ENCODE measurements at regions not wholly inside any gene's neighbourhood (a gene's known extent, or its start where the extent isn't known, plus 50 kb on each side); places are given as distances from the start of the nearest gene placed in this dataset.

DNA sequence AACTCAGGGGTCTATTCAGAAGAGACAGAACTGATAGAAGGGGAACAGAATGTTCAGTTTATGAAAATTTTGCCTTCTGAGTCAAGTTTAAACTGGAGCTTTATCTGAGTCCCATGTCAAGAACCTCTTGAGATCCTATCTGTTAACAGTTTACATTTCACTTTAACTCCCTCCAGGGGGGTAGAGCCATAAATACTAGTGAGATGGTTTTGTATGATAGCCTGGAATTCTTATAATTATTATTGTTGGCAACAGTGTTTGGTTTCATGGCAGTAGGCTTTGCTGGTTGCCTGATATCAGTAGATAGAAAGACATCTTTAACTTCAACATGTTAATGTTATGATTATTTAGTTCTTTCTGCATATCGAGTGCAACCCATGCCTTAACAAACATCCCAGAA is 498.5 kb downstream of the INSC start:
- TF ChIP-seq POU2F2 (IDR thresholded peaks at IDR 0.05; ENCODE audit: low read depth, low read length) (no peak), TAF1 (IDR thresholded peaks at IDR 0.05; ENCODE audit: low read depth, low read length) (no peak), PAX5 (IDR thresholded peaks at IDR 0.05; ENCODE audit: insufficient read depth, low read length, severe bottlenecking) (no peak), POLR2AphosphoS5 (IDR thresholded peaks at IDR 0.05; ENCODE audit: low read depth, low read length) (no peak), SPI1 (IDR thresholded peaks at IDR 0.05; ENCODE audit: low read depth, low read length) (no peak), POLR2A (IDR thresholded peaks at IDR 0.05; ENCODE audit: low read depth, low read length) (no peak)
- FAIRE-seq (no peak), DNase-seq (ENCODE audit: insufficient read length, low spot score) (no peak)

DNA sequence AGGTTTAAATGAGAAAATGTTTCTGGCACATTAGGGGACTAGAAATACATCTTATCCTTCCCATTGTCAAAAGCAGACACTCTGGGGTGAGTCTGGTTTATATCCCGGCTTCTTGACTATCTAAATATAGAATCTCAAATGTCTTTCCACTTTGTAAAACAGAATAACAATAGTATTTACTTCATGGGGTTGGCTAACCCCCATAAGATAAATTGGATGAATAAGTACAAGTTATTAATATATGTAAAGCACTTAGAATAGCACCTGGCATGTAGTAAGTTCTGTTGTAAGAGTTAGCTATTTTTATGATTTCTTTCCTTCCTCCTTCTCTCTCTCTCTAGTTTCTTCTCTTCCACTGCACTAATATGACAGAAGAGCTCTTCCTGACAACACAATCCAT is 499.1 kb downstream of the INSC start:
- DNase-seq (ENCODE audit: insufficient read length, low spot score) (no peak), FAIRE-seq (no peak)
- TF ChIP-seq POLR2A (IDR thresholded peaks at IDR 0.05; ENCODE audit: low read depth, low read length) (no peak), POLR2AphosphoS5 (IDR thresholded peaks at IDR 0.05; ENCODE audit: low read depth, low read length) (no peak), TAF1 (IDR thresholded peaks at IDR 0.05; ENCODE audit: low read depth, low read length) (no peak), POU2F2 (IDR thresholded peaks at IDR 0.05; ENCODE audit: low read depth, low read length) (no peak), PAX5 (IDR thresholded peaks at IDR 0.05; ENCODE audit: insufficient read depth, low read length, severe bottlenecking) (no peak), SPI1 (IDR thresholded peaks at IDR 0.05; ENCODE audit: low read depth, low read length) (no peak)

DNA sequence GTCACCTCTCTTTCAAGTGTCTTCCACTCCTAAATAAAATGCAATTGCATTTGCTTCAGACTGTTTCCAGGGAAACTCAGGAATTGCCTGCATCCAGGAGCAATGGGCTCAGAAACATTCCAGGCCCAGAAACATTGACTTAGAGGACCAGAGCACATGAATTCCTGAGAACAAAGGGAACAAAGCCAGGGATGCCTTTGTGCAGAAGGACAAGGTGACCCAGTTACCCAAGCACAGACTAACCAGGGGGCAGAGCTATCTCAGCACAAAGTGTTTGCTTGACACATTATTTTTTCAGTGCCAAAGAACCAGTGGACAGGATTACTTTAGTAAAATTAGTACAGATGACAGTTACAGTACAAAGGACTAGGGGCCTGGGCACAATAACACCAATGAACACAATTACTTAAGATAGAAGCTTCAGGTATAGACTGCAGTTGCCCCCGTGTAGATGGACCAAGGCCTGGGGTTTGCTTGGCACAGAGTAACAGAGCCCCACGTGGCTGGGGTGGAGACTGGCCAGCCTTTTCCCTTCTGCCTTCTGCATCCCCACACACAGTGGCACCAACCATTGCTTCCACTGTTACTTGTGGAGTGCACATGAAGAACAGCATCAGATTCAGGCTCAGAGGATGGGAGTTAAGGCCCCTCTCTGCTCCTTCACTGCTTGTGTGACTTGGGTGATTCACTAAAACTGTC is 500.8 kb downstream of the INSC start:
- DNase-seq (ENCODE audit: insufficient read length, low spot score) (no peak), FAIRE-seq (no peak)
- TF ChIP-seq PAX5 (IDR thresholded peaks at IDR 0.05; ENCODE audit: insufficient read depth, low read length, severe bottlenecking) = no peak
- no peak for TF ChIP-seq TAF1 (IDR thresholded peaks at IDR 0.05; ENCODE audit: low read depth, low read length)
- no peak for TF ChIP-seq POLR2AphosphoS5 (IDR thresholded peaks at IDR 0.05; ENCODE audit: low read depth, low read length)
- no peak for TF ChIP-seq SPI1 (IDR thresholded peaks at IDR 0.05; ENCODE audit: low read depth, low read length)
- no peak for TF ChIP-seq POU2F2 (IDR thresholded peaks at IDR 0.05; ENCODE audit: low read depth, low read length)
- no peak for TF ChIP-seq POLR2A (IDR thresholded peaks at IDR 0.05; ENCODE audit: low read depth, low read length)

DNA sequence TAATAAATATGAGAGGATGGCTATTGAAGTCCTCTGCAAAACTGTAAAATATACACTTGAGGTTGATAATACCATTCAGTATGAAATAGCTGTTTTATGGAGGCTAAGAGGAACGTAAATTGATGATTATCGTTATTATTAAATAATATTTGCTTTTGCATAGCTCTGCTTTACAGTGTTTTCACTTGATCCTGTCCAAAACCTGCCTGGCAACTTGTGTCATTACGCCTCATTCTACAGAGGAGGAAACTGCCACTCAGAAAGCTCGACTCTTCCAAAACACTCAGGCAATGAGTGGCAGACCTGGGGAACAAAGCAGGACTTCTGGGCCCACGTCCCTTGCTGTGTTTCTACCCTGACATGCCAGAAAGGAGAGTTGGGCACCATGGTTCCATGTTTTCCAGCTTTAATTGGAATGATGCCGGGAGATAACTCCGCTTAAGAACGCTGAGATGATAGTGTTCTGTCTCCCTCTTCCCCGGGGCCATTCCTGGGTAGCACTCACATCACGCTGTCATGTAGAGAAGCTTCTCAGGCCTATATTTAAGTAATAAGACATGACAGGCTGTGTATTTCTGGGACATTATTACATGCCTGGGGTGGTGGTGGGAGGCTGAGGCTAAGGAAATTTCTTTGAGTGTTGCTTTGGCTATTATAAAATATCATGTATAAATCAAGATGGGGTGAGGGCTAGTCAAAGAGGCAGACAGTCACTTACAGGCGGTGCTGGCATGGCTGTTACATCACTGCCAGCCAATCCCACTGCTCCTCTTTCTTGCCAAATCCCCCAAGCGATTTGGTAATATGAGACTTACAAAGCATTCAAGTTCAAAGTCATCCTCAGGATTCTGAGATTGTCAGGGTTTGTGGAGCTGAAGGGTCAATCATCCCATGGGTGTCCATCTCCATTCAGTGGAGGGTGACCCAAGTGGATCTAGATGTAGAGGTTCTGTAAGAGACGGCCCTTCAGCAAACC is 501.7 kb downstream of the INSC start:
- FAIRE-seq (no peak), DNase-seq (ENCODE audit: insufficient read length, low spot score) (no peak)
- no peak for TF ChIP-seq TAF1 (IDR thresholded peaks at IDR 0.05; ENCODE audit: low read depth, low read length)
- TF ChIP-seq POLR2AphosphoS5 (IDR thresholded peaks at IDR 0.05; ENCODE audit: low read depth, low read length) = no peak
- no peak for TF ChIP-seq SPI1 (IDR thresholded peaks at IDR 0.05; ENCODE audit: low read depth, low read length)
- no peak for TF ChIP-seq POU2F2 (IDR thresholded peaks at IDR 0.05; ENCODE audit: low read depth, low read length)
- TF ChIP-seq PAX5 (IDR thresholded peaks at IDR 0.05; ENCODE audit: insufficient read depth, low read length, severe bottlenecking) = no peak
- no peak for TF ChIP-seq POLR2A (IDR thresholded peaks at IDR 0.05; ENCODE audit: low read depth, low read length)

DNA sequence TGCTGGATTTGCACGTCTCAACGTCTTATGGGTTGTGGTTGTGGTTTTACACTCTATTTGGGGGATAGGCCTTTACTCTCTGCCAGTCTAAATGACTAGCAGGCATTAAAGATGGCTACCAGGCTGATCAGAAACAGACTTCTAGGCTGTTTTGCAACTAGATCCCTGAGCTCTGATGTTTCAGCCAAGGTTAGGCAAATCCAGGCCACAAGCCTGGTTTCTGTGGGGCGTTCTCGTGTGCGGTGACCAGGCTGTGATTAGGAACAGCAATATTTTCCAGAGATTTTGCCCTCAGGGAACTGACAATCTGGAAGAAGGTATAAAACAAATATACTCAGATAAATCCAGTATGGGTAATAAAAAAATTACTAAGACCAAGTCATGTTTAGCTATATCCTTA is 502.4 kb downstream of the INSC start:
- DNase-seq (ENCODE audit: insufficient read length, low spot score) (no peak), FAIRE-seq (no peak)

DNA sequence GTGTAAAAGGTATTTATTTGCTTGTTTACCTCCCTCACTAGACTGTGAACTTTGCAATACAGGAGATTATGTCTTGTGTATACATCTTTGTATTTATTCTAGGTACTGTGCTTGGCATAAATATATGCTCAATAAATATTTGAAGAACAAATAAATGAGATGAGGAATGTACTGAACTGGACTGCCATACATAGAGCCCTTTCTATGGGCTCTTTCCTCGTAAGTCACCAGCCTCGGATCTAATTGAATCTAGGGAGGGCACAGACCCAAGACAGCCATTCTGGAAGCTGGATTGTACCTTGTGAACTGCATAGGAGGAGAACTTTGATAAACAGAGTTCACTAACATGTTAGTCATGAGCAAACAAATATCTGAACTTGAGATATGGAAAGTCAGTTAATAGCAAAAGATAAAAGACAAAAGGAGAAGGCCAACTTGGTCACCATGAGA is 503.9 kb downstream of the INSC start:
- TF ChIP-seq TAF1 (IDR thresholded peaks at IDR 0.05; ENCODE audit: low read depth, low read length) = no peak
- TF ChIP-seq PAX5 (IDR thresholded peaks at IDR 0.05; ENCODE audit: insufficient read depth, low read length, severe bottlenecking) = no peak
- no peak for TF ChIP-seq POU2F2 (IDR thresholded peaks at IDR 0.05; ENCODE audit: low read depth, low read length)
- TF ChIP-seq POLR2AphosphoS5 (IDR thresholded peaks at IDR 0.05; ENCODE audit: low read depth, low read length) = no peak
- no peak for TF ChIP-seq POLR2A (IDR thresholded peaks at IDR 0.05; ENCODE audit: low read depth, low read length)
- TF ChIP-seq SPI1 (IDR thresholded peaks at IDR 0.05; ENCODE audit: low read depth, low read length) = no peak
- DNase-seq (ENCODE audit: insufficient read length, low spot score) = no peak
- FAIRE-seq = no peak

More for the DNA sequence above, 502.4 kb downstream of the INSC start:
- TF ChIP-seq POU2F2 (IDR thresholded peaks at IDR 0.05; ENCODE audit: low read depth, low read length) (no peak), TAF1 (IDR thresholded peaks at IDR 0.05; ENCODE audit: low read depth, low read length) (no peak), POLR2A (IDR thresholded peaks at IDR 0.05; ENCODE audit: low read depth, low read length) (no peak), PAX5 (IDR thresholded peaks at IDR 0.05; ENCODE audit: insufficient read depth, low read length, severe bottlenecking) (no peak), SPI1 (IDR thresholded peaks at IDR 0.05; ENCODE audit: low read depth, low read length) (no peak), POLR2AphosphoS5 (IDR thresholded peaks at IDR 0.05; ENCODE audit: low read depth, low read length) (no peak)

DNA sequence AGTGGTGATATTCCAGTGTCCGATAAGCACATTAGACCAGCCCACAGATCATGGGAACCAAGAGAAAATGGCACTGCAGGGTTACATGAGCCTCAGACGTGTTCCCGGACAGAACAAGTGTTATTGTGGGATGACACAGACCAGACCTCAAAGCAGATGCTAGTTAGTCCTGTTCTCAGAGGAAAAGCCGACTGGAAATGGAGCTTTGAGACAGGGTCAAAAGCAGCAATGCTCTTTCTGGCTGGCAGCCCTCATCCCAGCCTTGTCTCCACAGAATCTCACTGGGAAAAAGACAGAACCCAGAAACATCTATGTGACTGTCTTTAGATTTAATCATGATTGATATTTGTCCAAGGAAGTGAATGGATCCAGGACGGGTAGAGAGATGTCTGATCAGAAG is 506.8 kb downstream of the INSC start:
- no peak for FAIRE-seq
- TF ChIP-seq POU2F2 (IDR thresholded peaks at IDR 0.05; ENCODE audit: low read depth, low read length) (no peak), POLR2AphosphoS5 (IDR thresholded peaks at IDR 0.05; ENCODE audit: low read depth, low read length) (no peak), TAF1 (IDR thresholded peaks at IDR 0.05; ENCODE audit: low read depth, low read length) (no peak), PAX5 (IDR thresholded peaks at IDR 0.05; ENCODE audit: insufficient read depth, low read length, severe bottlenecking) (no peak), POLR2A (IDR thresholded peaks at IDR 0.05; ENCODE audit: low read depth, low read length) (no peak), SPI1 (IDR thresholded peaks at IDR 0.05; ENCODE audit: low read depth, low read length) (no peak)
- no peak for DNase-seq (ENCODE audit: insufficient read length, low spot score)

DNA sequence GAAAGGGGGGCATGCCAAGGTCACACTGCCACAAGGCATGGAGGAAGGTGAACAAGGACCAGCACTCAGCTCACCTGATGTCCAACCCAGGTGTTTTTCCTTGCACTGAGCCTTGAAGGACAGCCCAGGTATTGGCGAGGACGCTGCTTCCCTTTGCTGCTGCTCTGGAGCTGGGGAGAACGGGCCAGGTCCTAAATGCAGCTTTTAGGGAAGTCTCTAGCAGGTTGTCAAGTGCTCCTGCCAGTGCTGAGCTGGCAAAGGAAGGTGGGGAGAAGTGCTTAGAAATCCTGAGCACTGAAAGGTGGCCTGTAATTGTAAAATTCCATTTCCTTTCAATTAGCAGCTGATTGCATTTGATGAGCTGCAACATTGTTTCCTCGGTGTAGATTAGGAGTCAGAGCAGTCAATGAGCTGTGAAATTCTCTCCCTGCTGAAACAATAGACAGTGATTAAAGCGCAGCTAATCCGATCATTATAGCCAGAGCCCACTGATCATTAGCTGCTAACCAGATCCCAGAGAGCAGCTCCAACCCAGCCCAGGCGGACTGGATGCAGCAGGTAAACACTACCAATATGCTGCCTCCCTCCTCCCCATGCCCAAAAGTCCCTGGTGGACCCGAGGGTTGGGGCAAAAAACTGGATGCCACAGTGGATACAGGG is 507.6 kb downstream of the INSC start:
- TF ChIP-seq POU2F2 (IDR thresholded peaks at IDR 0.05; ENCODE audit: low read depth, low read length) = no peak
- TF ChIP-seq POLR2A (IDR thresholded peaks at IDR 0.05; ENCODE audit: low read depth, low read length) = no peak
- TF ChIP-seq TAF1 (IDR thresholded peaks at IDR 0.05; ENCODE audit: low read depth, low read length) = no peak
- TF ChIP-seq POLR2AphosphoS5 (IDR thresholded peaks at IDR 0.05; ENCODE audit: low read depth, low read length) = no peak
- TF ChIP-seq SPI1 (IDR thresholded peaks at IDR 0.05; ENCODE audit: low read depth, low read length) = no peak
- no peak for TF ChIP-seq PAX5 (IDR thresholded peaks at IDR 0.05; ENCODE audit: insufficient read depth, low read length, severe bottlenecking)
- DNase-seq (ENCODE audit: insufficient read length, low spot score) (no peak), FAIRE-seq (no peak)
